ENCODE measurements at regions not wholly inside any gene's neighbourhood (a gene's known extent, or its start where the extent isn't known, plus 50 kb on each side); places are given as distances from the start of the nearest gene placed in this dataset.

DNA sequence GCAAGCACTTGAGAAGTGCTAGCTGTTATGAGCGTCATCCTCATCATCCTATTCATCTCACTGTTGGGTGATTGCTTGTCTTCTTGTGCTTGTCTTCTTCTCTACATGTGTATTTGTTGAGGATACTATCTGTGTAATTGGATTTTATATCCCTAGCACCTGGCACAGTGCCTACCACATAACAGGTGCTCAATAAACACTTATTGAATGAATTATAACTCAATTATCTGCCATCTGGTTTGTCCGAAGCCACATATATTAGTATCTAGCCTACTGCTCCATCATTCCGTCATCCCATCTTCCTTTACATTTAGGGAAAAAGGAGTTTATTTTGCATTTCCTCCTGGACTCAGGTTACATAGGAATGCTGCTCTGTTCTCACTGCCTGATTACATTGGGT, 330.4 kb upstream of the ETAA1 start:
- H4K20me1 ChIP-seq (ENCODE audit: insufficient read depth) = no peaks in the 10 kb centered on the region

DNA sequence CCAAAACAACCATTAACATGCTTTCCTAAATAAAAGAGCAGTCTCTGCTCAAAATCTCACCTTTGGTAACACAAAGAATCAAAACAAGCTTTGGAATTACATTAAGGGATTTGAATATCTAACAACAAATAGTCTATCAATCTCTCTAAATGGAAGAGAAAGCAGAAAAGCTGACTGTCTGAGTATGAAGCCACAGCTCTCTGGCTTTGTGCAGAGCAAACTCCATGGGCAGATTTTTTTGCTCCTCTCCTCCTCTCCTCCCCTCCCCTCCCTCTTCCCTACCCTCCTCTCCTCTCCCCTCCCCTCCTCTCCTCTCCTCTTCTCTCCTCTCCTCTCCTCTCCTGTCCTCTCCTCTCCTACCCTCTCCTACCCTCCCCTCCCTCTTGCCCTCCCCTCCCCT, 329.5 kb upstream of the ETAA1 start:
- no peak overlapping the region for H2AFZ ChIP-seq (ENCODE audit: low read depth, low read length)
- no peaks in the 10 kb centered on the region for H4K20me1 ChIP-seq (ENCODE audit: insufficient read depth)
- no peak overlapping the region for H3K4me2 ChIP-seq (ENCODE audit: low read length)
- no peaks in the 10 kb centered on the region for H3K27me3 ChIP-seq (ENCODE audit: insufficient read depth, low read depth, low read length)
- no peaks in the 10 kb centered on the region for H3F3A ChIP-seq (ENCODE audit: insufficient read depth, low read length, poor library complexity, severe bottlenecking)
- no peaks in the 10 kb centered on the region for H3K9me3 ChIP-seq (ENCODE audit: low read length)
- H3K27ac ChIP-seq (ENCODE audit: low read length) = no peak overlapping the region
- H3K79me2 ChIP-seq (replicated peaks; ENCODE audit: insufficient read depth, low read length) = no peaks in the 10 kb centered on the region
- no peaks in the 10 kb centered on the region for H3K9me2 ChIP-seq (ENCODE audit: insufficient read depth, low read length)
- H3K4me3 ChIP-seq (ENCODE audit: low read length) = no peak overlapping the region
- H3K36me3 ChIP-seq (ENCODE audit: insufficient read depth, low read length) = no peaks in the 10 kb centered on the region
- H3K9ac ChIP-seq (ENCODE audit: low read length) = no peak overlapping the region
- no peak for TF ChIP-seq EZH2 (IDR thresholded peaks at IDR 0.05; ENCODE audit: borderline replicate concordance, insufficient read depth, low read length, poor library complexity, severe bottlenecking)
- TF ChIP-seq TAF1 (IDR thresholded peaks at IDR 0.05; ENCODE audit: low read depth) = no peak
- TF ChIP-seq, protein P1, sequence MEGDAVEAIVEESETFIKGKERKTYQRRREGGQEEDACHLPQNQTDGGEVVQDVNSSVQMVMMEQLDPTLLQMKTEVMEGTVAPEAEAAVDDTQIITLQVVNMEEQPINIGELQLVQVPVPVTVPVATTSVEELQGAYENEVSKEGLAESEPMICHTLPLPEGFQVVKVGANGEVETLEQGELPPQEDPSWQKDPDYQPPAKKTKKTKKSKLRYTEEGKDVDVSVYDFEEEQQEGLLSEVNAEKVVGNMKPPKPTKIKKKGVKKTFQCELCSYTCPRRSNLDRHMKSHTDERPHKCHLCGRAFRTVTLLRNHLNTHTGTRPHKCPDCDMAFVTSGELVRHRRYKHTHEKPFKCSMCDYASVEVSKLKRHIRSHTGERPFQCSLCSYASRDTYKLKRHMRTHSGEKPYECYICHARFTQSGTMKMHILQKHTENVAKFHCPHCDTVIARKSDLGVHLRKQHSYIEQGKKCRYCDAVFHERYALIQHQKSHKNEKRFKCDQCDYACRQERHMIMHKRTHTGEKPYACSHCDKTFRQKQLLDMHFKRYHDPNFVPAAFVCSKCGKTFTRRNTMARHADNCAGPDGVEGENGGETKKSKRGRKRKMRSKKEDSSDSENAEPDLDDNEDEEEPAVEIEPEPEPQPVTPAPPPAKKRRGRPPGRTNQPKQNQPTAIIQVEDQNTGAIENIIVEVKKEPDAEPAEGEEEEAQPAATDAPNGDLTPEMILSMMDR (IDR thresholded peaks at IDR 0.05; ENCODE audit: poor library complexity, severe bottlenecking) = no peak
- TF ChIP-seq SMC3 (conservative IDR thresholded peaks at IDR 0.05; ENCODE audit: poor library complexity) = no peak
- no peak for TF ChIP-seq MXI1 (conservative IDR thresholded peaks at IDR 0.05; ENCODE audit: poor library complexity, severe bottlenecking)
- no peak for TF ChIP-seq POLR2AphosphoS5 (IDR thresholded peaks at IDR 0.05)
- TF ChIP-seq EP300 (conservative IDR thresholded peaks at IDR 0.05; ENCODE audit: poor library complexity, severe bottlenecking) = no peak
- TF ChIP-seq, protein P2, sequence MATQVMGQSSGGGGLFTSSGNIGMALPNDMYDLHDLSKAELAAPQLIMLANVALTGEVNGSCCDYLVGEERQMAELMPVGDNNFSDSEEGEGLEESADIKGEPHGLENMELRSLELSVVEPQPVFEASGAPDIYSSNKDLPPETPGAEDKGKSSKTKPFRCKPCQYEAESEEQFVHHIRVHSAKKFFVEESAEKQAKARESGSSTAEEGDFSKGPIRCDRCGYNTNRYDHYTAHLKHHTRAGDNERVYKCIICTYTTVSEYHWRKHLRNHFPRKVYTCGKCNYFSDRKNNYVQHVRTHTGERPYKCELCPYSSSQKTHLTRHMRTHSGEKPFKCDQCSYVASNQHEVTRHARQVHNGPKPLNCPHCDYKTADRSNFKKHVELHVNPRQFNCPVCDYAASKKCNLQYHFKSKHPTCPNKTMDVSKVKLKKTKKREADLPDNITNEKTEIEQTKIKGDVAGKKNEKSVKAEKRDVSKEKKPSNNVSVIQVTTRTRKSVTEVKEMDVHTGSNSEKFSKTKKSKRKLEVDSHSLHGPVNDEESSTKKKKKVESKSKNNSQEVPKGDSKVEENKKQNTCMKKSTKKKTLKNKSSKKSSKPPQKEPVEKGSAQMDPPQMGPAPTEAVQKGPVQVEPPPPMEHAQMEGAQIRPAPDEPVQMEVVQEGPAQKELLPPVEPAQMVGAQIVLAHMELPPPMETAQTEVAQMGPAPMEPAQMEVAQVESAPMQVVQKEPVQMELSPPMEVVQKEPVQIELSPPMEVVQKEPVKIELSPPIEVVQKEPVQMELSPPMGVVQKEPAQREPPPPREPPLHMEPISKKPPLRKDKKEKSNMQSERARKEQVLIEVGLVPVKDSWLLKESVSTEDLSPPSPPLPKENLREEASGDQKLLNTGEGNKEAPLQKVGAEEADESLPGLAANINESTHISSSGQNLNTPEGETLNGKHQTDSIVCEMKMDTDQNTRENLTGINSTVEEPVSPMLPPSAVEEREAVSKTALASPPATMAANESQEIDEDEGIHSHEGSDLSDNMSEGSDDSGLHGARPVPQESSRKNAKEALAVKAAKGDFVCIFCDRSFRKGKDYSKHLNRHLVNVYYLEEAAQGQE (IDR thresholded peaks at IDR 0.05; ENCODE audit: borderline replicate concordance) = no peak
- no peak for TF ChIP-seq RAD21 (conservative IDR thresholded peaks at IDR 0.05)

More for the DNA sequence above, 330.4 kb upstream of the ETAA1 start:
- H3K4me2 ChIP-seq (ENCODE audit: low read length) = no peak overlapping the region
- no peak overlapping the region for H3K27ac ChIP-seq (ENCODE audit: low read length)
- H3K9me3 ChIP-seq (ENCODE audit: low read length) = no peaks in the 10 kb centered on the region
- no peaks in the 10 kb centered on the region for H3K36me3 ChIP-seq (ENCODE audit: insufficient read depth, low read length)
- H3K27me3 ChIP-seq (ENCODE audit: insufficient read depth, low read depth, low read length) = no peaks in the 10 kb centered on the region
- H3K79me2 ChIP-seq (replicated peaks; ENCODE audit: insufficient read depth, low read length) = no peaks in the 10 kb centered on the region
- TF ChIP-seq MXI1 (conservative IDR thresholded peaks at IDR 0.05; ENCODE audit: poor library complexity, severe bottlenecking) = no peak
- H3F3A ChIP-seq (ENCODE audit: insufficient read depth, low read length, poor library complexity, severe bottlenecking) = no peaks in the 10 kb centered on the region
- no peak overlapping the region for H3K9ac ChIP-seq (ENCODE audit: low read length)
- no peak overlapping the region for H3K4me3 ChIP-seq (ENCODE audit: low read length)
- no peak overlapping the region for H2AFZ ChIP-seq (ENCODE audit: low read depth, low read length)
- H3K9me2 ChIP-seq (ENCODE audit: insufficient read depth, low read length) = no peaks in the 10 kb centered on the region

DNA sequence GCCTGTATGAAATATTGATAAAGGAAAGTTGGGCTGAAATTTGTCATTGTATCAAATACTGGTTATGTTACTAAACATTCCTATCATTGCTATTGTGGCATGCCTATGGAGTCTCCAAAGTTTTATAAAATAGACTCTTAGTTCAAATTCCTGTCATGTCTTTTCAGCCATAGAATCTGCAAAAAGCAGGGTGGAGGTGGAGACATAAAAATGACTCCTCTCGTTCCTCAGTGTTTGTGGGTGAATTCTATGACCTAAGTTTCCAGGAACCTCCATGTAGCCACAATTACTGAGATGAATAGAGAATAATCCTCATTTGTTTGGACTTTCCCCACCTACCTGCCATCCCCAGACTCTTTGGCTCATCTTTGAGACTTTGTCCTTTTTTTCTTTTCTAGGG, 326.3 kb upstream of the ETAA1 start:
- H3K36me3 ChIP-seq (ENCODE audit: insufficient read depth, low read length) = no peaks in the 10 kb centered on the region
- no peak overlapping the region for H3K27ac ChIP-seq (ENCODE audit: low read length)
- no peak overlapping the region for H2AFZ ChIP-seq (ENCODE audit: low read depth, low read length)
- H3K27me3 ChIP-seq (ENCODE audit: insufficient read depth, low read depth, low read length) = no peaks in the 10 kb centered on the region
- H3K9me2 ChIP-seq (ENCODE audit: insufficient read depth, low read length) = no peaks in the 10 kb centered on the region
- no peak for TF ChIP-seq TAF1 (IDR thresholded peaks at IDR 0.05; ENCODE audit: low read depth)
- TF ChIP-seq, protein P2 (IDR thresholded peaks at IDR 0.05; ENCODE audit: borderline replicate concordance) = no peak
- no peak for TF ChIP-seq SMC3 (conservative IDR thresholded peaks at IDR 0.05; ENCODE audit: poor library complexity)
- no peak for TF ChIP-seq MXI1 (conservative IDR thresholded peaks at IDR 0.05; ENCODE audit: poor library complexity, severe bottlenecking)
- TF ChIP-seq, protein P1 (IDR thresholded peaks at IDR 0.05; ENCODE audit: poor library complexity, severe bottlenecking) = no peak
- no peak for TF ChIP-seq POLR2AphosphoS5 (IDR thresholded peaks at IDR 0.05)
- TF ChIP-seq EZH2 (IDR thresholded peaks at IDR 0.05; ENCODE audit: borderline replicate concordance, insufficient read depth, low read length, poor library complexity, severe bottlenecking) = no peak
- TF ChIP-seq RAD21 (conservative IDR thresholded peaks at IDR 0.05) = no peak
- TF ChIP-seq EP300 (conservative IDR thresholded peaks at IDR 0.05; ENCODE audit: poor library complexity, severe bottlenecking) = no peak
- H3K9ac ChIP-seq (ENCODE audit: low read length) = no peak overlapping the region
- no peaks in the 10 kb centered on the region for H3K9me3 ChIP-seq (ENCODE audit: low read length)
- H4K20me1 ChIP-seq (ENCODE audit: insufficient read depth) = no peaks in the 10 kb centered on the region
- no peaks in the 10 kb centered on the region for H3F3A ChIP-seq (ENCODE audit: insufficient read depth, low read length, poor library complexity, severe bottlenecking)
- no peaks in the 10 kb centered on the region for H3K79me2 ChIP-seq (replicated peaks; ENCODE audit: insufficient read depth, low read length)
- no peak overlapping the region for H3K4me3 ChIP-seq (ENCODE audit: low read length)
- no peak overlapping the region for H3K4me2 ChIP-seq (ENCODE audit: low read length)
